ENCODE measurements at regions not wholly inside any gene's neighbourhood (a gene's known extent, or its start where the extent isn't known, plus 50 kb on each side); places are given as distances from the start of the nearest gene placed in this dataset.

DNA sequence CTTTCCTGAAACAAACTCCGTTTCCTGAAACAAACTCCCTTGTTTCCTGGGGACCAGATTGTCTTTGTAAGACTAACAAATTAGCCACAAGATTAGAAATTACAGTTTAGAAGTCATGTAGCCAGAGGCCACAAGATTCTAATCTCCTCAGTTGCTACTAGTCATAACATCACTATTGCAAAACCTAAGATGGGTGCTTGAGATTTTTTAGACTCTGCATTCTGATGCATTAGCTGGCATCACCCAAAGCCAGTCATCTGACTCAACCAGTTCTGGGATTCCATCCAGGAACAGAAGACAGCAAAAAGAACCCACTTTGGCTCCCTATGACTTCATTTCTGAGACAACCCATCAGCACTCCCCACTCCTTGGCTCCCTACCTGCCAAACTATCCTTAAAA is 367.9 kb upstream of the MBL2 start:
- DNase-seq, result no peak

DNA sequence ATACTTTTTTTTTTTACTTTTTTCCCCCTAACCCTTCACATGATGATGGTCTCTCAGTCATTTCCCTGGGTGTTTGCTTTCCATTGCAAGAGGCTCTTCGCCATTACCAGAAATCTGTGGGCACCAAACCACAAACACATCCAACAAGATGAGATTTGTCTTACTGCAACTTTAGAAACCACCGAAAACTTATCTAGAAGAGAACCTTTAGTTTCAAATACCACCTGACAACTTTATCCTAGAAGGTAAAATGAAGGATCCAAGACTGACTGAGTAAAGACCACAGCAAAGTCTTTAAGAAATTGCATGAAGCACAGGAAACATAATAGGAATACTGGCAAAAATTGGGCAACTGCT is 363.3 kb upstream of the MBL2 start:
- no peak for DNase-seq

DNA sequence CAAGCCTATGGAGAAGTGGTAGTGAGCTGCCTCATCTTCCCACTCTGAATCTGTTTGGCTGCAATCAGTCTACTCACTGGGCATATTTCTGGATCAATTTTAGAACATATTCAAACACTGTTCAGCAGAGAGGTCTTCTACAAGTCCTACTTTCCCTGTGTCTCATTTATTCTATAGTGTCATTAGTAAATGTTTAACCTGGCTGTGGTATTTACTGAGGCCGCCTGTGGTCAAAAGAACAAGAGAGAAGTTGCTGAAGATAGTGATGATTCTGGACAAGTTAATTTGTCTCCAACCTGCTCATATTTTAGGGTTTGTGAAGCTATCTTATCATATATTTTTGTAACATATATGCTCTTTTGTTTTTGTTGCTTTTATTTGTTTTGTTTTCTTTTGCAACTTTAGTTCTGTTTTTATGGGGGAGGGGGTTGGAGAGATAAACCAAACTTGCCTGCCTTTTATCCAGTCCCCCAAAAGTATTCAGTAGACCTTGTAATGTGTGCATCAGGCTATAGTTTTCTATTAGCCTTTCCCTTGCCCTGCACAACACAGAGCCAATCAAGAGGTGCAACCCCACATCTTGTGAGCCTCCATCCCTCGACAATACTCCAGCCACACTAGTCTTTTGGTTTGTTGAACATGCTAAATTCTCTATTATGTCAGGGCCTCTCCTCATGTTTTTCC is 362.8 kb upstream of the MBL2 start:
- DNase-seq, result no peak

DNA sequence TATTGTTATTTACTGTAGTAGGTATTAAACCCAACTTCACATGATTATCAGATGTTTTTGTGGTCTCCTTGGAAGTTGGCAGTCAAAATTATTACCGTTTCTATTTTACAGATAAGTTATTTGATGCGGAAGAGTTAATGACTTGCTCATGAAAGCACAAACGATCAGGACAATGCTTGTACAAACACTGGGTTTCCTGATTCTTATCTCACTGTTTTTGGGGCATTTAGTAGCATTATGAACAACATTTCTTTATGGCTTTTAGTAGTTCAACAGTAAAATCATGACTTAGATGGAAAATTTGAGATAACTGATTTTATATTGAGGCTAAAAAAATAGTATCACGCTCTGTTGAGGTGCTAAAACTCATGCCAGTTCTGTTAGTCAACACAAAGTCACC is 361.5 kb upstream of the MBL2 start:
- DNase-seq, result no peak

DNA sequence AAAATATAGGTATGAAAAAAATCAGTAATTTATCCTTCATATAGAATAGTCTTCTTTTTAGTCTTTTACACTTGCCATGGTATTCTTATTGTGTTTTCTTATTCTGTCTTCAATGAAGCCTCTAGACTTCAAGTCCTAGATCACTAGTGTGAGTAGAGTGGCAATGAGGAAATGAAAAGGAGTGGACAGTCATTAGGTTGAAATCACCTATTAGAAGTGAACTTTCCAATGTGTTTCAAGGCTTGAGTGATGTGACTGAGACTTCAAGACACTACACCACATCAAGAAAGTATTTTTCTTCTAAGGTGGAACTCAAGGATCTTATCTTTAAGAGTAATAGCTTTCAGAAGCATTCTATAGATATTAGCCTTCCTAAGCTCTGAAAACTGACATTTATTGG is 357.8 kb upstream of the MBL2 start:
- DNase-seq, result no peak

DNA sequence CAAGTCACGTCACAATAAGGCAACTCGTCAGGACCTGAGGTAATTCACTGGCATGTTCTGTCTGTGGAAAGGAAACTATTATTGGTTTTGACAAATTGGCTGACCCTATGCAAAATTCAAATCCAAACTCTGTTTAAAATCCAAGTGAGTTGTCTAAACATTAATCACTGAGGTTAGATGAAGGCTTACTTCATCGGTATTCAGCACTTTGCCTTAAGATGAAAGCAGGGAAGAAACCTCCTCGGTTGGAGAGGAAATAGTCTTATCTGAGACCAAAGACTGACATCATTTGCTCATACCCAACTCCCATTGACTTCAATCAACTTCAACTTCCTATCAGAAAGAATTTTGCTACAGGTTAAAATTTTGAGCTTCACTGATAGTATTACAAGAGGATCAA is 355.1 kb upstream of the MBL2 start:
- DNase-seq, result no peak

DNA sequence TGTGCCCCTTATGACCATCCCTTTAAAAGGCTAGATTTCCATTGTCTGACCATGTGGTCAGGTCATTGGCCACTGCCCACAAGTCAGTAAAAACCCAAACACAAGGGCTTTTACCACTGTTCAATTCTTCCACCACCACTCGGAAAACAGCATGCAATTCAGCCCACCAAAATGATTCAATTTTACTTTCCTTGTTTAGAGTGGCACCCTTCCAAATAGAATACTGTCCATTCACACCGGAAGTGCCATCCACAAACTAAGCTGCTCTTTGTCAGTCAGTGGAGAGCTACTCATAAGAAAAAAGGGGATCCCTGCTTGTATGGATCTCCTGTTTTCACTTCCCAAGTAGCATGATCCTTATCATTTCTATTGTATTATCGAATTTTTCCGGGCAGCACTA is 350.7 kb upstream of the MBL2 start:
- DNase-seq, result no peak

DNA sequence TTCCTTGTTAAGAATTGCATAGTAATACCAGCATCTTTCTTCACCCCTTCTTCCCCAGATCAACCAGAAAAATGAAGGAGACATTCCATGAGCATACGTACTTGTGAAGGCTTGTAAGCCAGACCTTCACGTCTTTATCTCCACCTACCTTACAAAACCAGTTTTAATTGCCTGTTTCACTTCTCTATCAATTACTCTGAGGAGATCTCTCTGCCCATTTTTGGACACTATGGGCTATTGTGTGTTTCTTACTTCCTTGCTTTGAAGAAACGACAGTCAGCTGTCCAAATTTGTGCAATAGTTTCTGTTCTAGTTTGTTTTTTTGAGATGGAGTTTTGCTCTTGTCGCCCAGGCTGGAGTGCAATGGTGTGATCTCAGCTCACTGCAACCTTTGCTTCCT is 349.7 kb upstream of the MBL2 start:
- DNase-seq, result no peak

DNA sequence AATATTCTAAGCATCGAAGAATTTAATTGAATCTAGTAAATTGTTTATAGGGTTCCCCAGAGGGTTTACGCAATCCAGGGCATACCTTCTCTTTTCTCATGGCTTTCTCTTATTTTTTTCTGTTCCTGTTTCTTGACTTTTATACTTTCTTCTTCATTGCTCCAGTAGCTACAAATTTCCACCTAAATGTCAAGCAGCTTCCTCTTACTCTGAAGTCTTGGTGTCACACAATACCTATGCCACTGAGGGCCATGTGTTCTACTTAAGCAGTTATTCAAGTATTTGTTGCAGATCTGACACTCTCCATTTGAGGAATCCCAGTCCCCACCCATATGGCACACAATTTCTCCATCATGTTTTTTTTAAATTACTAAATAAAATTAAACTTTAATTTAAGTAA is 343.1 kb upstream of the MBL2 start:
- no peak for DNase-seq

DNA sequence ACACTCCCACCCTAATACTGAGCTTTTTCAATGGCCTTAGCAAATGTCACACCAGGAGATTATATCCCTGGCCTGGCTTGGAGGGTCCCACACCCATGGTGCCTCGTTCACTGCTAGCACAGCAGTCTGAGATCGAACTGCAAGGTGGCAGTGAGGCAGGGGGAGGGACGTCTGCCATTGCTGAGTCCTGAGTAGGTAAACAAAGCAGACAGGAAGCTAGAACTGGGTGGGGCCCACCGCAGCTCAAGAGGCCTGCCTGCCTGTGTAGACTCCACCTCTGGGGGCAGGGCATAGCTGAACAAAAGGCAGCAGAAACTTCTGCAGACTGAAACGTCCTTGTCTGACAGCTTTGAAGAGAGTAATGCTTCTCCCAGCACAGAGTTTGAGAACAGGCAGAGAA is 338.9 kb upstream of the MBL2 start:
- DNase-seq, result no peak

DNA sequence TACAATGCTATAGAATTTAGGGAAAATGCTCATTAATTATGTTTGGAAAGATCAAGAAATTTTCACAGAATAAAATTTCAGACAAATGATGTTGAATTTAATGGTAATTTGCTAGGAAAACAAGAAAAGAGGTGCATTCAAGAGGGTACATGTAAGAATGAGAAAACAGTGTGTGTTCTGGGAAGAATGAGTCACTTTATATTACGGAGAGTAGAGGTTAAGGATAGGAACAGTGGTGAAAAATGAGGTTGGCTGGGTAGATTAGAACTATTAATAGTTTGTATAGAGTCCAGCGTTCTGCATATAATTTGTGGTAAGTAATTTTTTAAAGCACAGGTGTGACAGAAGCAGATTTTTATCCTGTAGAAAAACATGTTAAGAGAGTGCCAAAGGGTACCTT is 336.7 kb upstream of the MBL2 start:
- no peak for DNase-seq

DNA sequence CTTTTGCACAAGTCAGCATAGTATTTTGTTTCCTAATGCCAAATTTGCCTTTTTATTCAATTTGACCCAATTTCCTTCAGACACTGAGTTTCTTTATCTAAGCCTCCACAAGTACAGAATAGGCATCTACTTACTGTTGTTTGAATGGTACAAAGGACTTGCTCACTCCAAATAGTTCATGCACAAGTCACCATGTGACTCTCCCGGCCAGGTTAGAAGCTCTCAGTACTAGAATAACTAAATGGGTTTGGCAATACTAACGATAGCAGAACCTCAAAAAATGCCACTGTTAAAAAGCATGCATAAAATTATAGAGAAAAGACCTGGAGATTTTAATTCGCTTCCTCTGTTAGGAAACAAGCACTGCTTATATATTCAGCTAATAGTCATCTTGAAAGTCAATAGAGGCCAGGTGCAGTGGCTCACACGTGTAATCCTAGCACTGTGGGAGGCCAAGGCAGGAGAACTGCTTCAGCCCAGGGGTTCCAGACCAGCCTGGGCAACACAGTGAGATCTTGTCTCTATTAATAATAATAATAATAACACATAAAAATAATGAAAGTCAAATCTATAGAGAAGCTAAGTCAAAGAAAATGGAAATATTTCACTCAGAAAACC is 335.8 kb upstream of the MBL2 start:
- DNase-seq, result no peak

DNA sequence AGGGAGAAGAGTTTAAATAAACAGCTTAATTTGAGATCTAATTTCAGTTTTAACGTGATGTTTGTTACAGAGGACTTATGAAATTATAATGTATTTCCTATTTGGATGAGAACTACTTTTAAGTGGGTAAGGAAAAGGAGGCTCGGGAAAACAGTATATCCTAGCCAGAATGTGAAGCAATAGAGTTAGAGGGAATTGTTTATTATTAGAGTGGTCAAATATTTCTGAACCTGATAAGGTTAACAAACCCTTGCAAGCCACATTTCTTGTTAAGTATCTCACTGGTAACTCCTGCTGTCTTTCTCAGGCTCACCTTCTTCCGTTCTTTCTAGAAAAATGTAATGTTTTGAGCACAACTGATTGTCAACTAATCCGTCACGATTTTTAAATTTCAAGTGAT is 335.1 kb upstream of the MBL2 start:
- no peak for DNase-seq

DNA sequence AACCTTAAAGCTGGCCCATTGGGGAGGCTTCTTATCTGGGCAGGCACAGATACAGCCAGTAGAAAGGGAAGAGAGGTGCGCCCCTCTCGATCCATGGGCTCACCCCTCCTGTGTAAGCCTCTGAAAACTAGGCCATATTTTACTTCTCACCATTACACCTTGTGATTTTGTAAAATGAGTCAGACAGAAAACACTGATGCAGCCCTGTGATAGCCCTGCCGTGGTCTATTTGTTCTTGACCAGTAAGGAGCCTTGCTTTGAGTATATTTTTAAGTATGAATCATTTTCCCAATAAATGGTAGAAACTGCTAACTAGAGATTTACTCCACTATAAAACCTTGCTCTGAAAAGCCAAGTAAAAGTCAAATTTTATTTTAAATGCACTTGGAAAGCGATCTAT is 329.8 kb upstream of the MBL2 start:
- no peak for DNase-seq

DNA sequence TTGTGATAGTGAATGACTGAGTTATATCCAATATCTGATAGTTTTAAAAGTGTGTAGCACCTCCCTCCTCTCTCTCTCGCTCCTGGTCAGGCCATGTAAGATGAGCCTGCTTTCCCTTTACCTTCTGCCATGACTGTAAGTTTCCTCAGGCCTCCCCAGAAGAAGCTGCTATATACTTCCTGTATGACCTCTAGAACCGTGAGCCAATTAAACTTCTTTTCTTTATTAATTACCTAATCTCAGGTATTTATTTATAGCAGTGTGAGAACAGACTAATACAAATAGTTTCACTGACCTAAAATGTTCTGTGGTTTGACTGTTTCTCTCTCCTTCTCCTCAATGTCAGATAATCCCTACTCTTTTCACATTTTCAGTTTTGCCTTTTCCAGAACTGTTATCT is 321.3 kb upstream of the MBL2 start:
- no peak for DNase-seq

DNA sequence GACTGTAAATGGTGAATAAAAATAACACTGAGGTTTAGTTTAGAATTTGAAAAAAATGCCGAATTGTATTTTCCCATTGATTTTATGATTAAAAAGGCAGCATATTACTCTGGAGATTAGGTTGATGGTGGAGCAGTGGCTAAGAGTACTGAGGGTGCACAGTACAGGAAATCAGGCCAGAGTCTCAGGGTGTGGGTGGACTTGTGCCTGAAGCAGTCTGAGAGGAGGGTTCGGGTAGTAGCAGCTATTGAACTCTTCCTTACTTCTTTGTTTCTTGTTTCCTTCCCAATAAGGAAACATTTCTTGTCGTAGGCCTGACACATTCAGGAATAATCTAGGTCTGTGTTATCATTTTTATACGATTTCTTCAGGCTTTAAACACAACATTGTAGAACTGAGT is 319.0 kb upstream of the MBL2 start:
- no peak for DNase-seq

DNA sequence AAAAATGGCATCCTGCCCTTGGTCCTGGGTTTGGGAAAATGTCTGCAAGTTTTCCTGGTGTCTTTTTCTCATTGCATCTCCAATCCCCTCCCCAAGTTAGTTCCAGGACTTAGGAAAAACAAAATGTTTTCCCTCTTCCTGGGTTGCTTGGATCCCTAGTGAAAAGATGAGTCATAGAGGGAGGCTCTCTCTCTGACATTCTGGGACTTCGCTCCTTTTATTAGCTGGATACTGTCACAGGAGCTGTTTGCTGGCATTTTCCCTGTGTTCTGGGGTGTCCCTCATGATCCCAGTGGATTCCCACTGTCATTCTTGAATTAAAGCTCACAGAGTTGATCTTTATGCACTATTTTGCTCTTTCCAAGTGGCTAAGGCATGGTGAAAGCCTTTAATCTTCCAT is 316.4 kb upstream of the MBL2 start:
- DNase-seq, result no peak

DNA sequence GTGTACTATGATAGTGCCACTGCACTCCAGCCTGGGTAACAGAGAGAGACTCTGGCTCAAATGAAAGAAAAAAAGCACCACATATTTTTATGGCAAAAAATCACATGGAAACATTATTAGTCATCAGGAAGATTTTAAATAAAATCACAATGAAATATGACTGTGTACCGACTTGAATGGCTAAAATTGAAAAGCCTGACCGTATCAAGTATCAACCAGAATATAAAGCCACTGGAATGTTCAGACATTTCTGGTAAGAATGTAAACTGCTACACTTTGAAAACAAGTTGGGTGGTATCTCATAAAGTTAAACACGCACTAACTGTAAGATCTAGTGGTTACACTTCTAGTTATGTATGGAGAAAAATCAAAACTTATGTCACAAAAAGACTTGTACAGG is 306.7 kb upstream of the MBL2 start:
- DNase-seq, result no peak

DNA sequence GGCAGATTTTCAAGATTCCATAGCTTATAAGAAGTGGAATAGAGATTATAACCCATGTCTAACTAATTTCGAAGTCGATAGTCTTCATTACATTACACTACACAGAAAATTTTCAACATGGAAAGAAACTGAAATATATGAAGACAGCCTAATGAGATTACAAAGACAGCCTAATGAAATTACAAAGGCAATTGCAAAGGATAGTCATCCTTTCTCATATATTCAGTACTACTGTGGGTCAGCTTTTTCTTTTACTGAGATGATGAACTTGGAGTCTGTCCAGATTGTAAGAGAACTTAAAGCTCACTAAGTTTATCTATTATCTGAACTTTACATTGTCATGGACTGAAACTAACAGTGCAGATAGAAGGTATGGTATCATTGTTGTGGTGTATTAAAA is 304.4 kb upstream of the MBL2 start:
- DNase-seq, result no peak

DNA sequence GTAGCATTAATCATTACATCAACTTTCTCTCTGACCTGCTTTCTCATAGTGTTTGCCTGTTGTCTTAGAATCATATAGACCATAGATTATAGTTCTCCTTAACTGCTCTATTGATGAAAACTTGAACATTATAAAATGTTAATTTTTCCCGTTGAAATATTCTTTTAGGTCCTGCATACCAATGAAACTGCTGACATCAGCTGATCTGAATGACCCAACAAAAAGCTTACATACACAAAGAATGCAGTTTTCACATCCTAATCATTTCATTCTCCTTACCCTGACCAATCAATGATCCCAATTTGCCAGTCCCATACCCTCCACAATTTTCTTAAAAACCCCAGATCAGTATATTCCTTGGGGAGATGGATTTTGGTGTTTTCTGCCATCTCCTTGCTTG is 302.9 kb upstream of the MBL2 start:
- no peak for DNase-seq

DNA sequence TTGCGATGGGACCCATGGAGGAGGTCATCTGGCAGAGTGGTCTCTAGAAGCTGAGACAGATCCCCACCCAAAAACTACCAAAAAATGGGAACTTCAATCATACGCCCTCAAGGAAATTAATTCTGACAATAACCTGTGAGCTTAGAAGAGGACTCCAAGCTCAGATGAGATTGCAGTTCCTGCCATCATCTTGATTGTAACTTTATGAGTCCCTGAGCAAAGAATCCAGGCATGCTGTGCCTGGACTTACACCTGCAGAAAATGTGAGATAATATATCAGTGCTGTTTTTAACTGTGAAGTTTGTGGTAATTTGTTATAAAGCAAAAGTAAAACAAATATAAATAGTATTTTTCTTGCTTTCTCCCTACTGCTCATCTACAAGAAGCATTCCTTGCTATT is 299.6 kb upstream of the MBL2 start:
- DNase-seq, result no peak

DNA sequence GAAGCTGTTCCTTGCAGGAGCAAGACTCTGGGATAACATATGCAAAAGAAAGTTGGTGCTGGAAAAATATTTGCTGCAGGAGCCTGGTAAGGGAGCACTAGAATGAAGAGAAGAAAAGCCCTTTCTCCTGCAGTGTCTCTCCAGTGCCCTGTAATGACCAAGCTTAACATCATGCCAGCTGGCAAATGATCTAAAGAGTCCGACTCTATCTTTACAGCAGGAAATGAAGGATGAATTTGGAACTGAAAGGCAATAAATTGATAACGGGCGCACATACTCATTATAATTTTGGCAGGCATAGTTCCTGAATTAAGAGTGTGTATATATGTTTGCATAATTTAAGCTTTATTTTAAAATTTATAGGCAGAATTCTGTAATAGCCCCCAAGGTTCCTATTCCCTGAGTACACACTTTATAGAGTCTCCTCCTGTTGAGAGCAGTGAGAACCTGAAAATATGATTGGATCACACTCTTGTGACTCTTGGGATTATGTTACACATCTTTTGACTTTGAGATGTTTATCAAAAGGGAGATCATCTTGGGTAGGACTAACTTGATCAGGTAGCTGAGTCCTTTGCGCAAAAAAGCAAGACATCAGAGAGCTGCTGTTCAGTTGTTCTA is 299.0 kb upstream of the MBL2 start:
- DNase-seq, result no peak

DNA sequence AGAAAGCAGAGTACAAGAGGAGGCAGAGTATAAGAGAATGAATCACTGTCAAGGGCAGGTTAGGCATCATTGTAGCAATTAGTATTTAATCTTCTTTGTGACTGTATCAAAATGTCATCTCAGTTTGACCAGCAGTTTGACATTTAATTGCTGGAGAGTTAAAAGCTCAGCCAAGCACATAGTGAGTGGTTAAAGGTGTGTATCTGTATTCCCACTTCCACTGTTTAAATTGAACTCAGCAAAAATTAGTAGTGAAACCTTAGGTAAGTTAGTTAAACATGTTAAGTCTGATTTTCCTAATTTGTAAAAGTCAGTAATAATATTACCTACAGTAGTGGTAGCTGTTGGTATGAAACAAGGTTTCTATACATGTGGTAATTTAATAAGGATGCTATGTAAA is 296.4 kb upstream of the MBL2 start:
- no peak for DNase-seq

DNA sequence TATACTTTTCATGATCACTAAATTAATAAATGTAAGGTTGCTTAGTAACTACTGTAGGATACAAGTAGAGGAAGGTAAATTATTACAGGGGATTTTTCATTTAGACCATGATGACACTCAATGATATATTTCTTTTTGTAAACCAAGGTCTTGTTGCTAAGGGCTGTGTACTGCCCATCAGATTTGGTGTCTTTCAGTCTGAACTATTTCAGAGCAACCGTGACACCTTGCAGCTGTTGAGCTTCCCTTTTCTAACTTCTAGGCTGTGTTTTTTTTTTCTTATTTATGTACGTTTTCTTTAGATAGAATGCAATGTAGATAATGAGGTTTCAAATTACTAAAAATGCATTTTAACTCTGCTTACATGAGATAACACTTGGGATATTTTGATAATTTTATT is 292.0 kb upstream of the MBL2 start:
- no peak for DNase-seq

DNA sequence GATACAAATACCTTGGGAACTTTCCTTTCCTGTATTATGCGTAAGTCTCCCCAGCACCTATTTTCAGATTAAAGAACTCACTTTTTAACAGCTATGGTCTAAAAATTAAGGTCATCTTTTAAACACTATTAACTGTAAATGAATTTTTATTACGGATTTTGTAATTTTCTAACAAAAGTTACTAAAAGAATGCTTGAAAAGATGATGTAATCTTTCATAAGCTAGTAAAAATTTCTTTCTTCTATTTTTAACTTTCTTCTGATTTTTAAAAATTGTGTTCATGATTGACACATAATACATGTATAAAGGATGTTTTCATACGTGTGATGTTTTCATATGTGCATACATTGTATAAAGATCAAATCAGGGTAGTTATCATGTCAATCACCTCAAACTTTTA is 291.2 kb upstream of the MBL2 start:
- DNase-seq, result no peak
